CD4-positive, alpha-beta T cell treated with Interleukin-4 for 1 hour (primary cell): ENCODE measurements at regions not wholly inside any gene's neighbourhood (a gene's known extent, or its start where the extent isn't known, plus 50 kb on each side); places are given as distances from the start of the nearest gene placed in this dataset.

ENCODE experiments used
- DNase-seq, 2 donors: peaks; one replicate each; pipeline ENCODE4 v3.0.0-alpha.2; 2020 to 2022

DNA sequence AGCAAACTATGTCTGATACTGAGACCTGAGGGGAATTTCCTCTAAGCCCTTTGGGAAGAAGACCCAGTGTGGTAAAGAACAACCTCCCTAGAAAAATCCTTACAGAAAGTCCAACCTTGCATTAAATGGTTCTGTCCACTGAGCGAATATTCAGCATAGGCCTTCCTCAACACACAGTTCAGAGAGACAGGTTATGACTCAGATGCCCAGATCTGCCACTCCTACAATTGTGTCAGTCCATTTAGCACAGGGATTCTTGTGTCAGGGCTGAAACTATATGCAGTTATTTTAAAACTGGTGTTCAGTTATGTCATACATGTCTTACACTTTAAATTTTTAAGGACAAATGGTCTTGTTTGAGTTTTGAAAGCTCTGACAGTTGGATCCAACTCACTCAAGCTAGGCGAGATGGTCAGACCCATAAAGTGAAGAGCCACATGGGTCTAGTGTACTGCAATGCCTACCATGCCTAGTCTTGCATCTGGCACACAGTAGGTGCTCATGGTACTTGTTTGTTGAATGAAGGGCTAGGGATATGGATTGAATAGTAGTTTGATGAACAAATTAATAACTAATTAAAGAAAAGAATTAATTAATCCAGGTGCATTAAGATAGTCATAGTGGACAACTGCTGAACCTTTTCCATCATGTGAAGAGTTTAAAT lies 207.5 kb upstream of the PWP1 start:
- no peak for DNase-seq

GRCh38 chr12:107478881-107479280 lies 206.7 kb upstream of the PWP1 start:
- DNase-seq, result no peak

GRCh38 chr12:107480836-107481608 lies 204.6 kb upstream of the PWP1 start:
- no peak for DNase-seq

DNA sequence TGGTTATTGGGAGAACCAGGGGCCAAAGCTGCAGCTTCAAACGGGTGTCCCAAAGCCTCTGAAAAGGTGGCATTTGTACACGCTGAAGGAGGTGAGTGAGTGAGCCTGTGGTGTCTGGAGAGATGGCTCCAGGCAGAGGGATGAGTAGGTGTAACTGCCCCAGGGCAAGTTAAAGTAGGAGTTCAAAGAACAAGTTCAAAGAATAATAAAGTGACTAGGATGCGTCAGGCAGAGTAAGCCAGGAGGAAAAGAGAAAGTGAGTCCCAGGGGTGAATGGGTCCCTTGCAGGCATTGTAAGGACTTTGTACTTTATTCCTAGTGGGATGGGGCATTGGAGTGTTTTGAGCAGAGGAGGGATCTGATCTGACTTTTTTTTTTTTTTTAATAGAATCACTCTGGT lies 201.4 kb upstream of the PWP1 start:
- no peak for DNase-seq

DNA sequence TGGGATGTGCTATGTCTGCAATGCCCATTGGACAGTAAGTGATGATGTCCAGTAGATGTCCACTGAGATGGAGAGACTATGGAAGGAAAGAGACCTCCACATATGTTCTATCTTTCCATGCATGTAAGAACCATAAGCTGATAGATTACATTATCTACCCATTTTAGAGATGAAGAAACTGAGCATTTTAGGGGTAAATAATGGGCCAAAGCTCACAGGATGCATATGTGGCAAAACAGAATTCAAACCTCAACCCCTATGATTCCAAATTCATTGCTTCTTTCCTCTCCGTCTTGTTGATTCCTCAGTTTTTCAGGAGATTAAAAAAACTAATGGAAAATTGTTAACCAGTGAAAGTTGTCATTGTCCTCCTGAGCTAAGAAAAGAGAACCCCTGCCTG lies 200.7 kb upstream of the PWP1 start:
- no peak for DNase-seq

DNA sequence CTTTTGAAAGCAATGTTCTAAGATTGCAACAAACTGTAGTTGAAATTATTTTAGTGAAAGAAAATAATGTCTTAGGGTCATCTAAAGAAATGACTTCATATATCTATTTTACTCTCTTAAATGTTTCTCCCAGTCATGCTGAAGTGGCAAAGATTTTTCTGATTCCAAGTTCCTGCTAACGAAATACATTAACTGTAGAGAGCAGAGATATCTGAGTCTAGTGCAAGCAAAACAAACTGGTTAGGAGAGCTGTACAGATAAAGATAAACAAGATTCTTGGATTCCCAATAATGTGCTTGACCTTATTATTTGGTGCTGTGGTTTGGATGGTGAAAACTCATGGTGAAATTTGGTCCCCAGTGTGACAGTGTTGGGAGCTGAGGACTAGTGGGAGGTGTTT lies 199.9 kb upstream of the PWP1 start:
- DNase-seq, result no peak

DNA sequence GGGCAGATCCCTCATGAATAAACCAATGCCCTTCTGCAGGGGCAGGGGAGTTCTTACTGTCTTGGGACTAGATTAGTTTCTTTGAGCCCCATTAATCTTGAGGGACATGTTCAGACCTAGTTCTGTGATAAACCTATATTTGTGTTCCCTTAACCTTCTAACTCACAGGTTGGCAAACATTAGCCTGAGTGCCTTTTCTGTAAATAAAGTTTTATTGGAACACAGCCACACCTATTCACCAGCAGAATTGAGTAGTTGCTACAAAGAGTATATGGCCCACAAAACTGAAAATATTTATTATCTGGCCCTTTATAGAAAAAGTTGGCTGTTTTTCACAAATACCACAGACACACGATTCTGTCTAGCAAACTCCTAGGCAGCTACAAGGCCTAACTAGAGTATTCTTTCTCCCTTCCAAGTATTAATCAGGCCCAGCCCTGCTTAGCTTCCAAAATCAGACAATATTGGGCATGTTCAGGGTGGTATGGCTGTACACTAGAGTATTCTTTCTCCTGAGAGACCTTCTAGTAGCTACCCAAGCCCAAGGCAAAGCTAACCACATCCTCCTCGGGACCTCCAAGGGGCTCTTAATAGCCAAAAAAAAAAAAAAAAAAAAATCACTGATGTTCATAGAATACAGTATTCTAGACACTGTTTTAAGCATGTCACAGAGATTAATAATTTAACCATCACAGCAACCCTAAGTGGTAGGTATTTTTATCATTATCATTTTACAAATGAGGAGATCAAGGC lies 199.3 kb upstream of the PWP1 start:
- DNase-seq, result no peak

DNA sequence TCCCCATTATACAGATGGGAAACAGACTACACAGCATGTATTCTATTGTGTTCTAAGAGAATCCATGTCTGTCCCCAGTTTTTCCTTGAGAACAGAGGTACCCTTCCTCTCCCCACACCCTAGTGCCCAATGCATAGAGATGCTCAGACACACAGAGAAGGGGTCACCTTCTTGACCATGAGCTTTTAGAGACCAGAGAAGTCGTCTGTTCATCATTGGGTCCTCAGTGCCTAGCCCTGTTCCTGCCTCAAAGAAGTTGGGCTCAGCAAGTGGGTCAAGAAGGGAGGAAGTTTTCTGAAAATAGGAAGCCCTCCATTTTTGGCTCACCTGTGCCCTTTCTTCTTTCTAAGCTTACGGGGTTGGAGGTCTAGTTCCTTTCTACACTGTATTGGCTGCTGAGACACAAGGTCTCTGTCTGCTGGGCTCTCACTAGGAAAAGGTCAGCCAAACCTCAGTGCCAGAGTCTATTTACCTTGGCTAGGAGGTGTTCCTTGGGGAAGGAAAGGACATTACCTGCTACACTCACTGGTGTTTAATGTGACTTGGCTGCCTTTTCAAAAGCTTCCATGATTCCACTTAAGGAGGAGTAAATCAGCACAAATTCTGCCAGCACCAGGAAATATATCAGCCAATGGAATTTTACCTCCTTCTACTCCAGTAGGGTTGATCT lies 198.5 kb upstream of the PWP1 start:
- DNase-seq, result no peak

DNA sequence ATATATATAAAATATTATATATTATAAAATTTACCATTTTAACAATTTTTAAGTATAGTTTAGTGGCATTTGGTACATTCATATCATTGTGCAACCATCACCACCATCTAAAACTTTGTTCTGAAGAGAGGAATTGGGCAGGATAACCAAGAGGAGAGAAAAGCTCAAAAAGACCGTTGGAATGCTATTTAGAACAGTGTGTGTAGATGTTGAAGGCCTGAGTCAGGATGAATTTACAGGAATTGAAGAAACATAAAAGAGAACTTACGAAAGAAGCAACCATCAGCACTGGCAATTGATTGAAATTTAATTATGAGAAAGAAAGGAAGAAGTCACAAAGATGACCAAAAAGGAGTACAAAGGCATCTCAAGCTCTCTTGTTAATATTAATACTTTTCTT lies 196.9 kb upstream of the PWP1 start:
- no peak for DNase-seq

DNA sequence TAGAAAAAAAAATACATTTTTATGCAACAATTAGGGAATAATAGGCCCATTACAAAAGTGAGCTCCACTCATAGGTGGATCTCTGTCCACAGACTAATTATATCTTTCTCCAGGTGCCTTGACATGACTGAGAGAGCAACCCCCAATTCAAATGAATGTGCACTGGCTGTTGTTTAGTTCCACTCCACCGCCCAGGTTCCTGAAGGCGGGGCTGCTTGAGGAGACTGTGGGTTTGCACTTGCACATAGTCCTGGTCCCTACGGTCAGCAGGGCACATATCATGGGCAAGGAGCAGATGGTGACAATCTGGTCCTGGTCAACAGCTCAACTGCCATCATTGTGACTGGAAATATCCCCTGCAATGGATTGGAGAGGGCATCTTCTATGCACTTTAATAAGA lies 195.6 kb upstream of the PWP1 start:
- DNase-seq, result no peak

DNA sequence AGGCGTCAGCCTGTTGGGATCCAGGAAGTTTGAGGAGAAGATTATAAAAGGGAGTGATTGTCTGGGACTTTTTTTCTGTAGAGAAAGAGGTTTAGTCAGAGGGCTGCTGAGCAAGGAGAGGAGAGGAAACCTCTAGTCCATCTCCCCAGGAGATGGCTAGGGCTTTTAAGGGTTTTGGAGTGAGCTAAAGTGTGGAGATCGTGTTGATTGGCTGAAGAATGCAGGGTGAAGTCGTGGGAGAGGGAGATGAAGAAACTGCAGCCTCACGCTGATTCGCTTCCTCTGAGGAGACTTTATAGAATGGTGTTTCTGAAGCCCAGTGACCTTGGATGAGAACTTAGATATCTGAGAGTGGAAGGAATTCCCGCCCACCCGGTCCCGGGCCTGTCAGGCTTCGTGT lies 193.7 kb upstream of the PWP1 start:
- no peak for DNase-seq

GRCh38 chr12:107492393-107493134 lies 193.0 kb upstream of the PWP1 start:
- no peak for DNase-seq

DNA sequence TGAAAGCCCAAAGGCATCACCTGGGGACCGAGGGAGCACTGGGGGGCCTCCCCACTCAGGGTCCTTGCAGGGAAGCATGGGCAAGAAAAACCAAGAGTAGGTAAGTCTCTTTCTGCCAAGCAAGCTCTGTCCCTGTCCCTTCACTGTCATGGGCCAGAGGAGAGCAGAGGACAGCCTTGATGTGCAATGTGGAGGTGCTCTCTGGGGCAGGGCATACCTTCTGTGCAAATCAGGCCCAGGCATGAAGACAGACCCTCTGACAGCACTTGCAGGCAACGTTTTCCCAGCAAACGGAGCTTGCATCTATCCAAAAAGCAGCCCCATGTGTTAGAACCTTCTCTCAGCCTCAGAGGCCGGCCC lies 192.5 kb upstream of the PWP1 start:
- DNase-seq, result no peak

GRCh38 chr12:107493666-107494065 lies 191.9 kb upstream of the PWP1 start:
- DNase-seq, result no peak

- DNase-seq, result no peak
Observed at GRCh38 chr12:107494331-107494730, 191.3 kb upstream of the PWP1 start.

DNA sequence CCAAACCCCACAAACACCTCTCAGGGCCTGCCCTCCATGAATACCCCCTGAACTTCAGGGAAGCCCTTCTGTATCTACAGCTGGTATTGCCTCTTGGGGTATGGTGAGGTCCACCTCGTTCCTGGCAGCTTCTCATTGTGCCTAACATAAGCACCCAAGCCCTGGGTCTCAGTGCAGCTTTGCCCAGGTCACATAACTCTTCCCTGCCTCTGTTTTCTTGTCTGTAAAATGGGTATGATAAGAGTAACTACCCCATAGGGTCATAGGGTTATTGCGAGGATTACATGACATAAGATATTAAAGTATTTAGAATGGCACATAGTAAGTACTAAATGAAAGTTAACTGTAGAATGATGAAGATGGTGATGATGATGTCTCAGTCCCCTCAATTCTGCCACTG lies 190.0 kb upstream of the PWP1 start:
- DNase-seq, result no peak

GRCh38 chr12:107497231-107497630 lies 188.4 kb upstream of the PWP1 start:
- DNase-seq, result no peak

DNA sequence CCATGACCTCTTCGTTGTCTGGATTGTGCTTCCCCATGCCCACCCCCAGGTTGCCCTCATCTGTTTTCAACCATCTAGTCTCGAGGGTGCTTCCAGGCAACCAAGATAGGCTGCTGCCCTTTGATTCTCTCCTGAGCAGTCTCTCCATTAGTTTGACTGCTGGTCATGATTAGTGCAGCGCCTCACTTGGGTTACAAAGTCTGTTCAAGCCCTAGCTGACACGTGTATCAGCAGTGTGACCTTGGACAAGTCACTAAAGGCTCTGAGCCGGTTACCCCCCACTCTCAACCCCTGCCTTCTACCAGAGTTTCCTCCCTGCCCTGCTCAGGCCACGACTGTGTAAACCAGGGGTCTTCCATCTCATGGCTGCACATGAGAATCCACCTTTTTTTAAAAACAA lies 185.3 kb upstream of the PWP1 start:
- no peak for DNase-seq

- DNase-seq, result no peak
Observed at GRCh38 chr12:107501681-107502080, 183.9 kb upstream of the PWP1 start.

GRCh38 chr12:107503129-107503855 lies 182.3 kb upstream of the PWP1 start:
- no peak for DNase-seq

DNA sequence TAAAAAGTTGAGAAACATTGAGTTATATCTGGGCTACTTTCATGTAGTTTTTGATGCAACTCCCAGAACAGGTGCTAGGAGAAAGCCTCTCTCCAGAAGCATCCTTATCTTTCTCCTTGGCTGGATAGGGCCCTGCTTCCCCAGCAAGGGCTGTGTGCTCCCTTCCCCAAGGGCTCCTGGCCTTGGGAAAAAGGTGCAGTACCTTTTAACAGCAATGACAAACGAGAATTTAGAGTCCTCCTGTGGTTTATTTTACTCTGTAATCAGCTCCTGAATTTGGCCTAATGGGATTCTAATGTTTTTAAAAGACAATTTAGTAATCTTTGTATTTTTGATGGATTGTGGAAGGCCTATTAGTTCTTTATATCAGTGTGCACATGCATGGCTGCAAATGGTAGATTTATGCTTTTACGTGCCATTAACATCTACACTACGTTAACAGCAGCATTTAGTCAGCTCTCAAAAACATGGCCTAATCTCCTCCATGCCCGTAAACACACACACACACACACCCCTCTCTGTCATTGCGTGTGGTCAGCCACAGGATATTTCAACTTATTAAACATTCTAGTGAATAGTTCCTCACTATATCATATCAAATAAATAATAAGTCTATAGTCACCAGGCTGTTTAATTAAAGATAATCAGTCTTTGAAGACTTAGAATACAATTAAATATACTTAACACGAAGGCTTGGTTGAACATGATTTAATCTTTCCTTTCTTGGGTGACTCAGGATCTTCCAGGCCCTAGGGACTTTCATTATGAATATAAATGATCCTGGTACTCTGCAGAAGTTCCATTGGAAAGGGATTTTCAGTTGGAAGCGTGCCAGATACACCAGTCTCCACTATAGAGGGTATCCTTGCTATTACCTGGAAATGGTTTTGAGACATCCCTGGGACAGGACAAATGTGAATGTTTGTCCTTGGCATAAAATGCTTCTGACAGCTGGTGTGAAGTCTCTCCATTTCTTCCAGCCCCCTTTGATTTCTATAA lies 181.4 kb upstream of the PWP1 start:
- no peak for DNase-seq
